GM19328 (cell line): ENCODE measurements at regions not wholly inside any gene's neighbourhood (a gene's known extent, or its start where the extent isn't known, plus 50 kb on each side); places are given as distances from the start of the nearest gene placed in this dataset.
"Not testable (repeated sequence)": the region's sequence is repeated elsewhere in the genome, so short reads cannot be mapped to it uniquely, and the experiment has no call there.

Source experiments
- ATAC-seq: cut with Tn5 transposase; IDR thresholded peaks from one replicate; pipeline ENCODE4 v1.9.1; 2021; ENCODE audit warnings: mild to moderate bottlenecking, moderate library complexity; ENCODE audit not compliant: unreplicated experiment

DNA sequence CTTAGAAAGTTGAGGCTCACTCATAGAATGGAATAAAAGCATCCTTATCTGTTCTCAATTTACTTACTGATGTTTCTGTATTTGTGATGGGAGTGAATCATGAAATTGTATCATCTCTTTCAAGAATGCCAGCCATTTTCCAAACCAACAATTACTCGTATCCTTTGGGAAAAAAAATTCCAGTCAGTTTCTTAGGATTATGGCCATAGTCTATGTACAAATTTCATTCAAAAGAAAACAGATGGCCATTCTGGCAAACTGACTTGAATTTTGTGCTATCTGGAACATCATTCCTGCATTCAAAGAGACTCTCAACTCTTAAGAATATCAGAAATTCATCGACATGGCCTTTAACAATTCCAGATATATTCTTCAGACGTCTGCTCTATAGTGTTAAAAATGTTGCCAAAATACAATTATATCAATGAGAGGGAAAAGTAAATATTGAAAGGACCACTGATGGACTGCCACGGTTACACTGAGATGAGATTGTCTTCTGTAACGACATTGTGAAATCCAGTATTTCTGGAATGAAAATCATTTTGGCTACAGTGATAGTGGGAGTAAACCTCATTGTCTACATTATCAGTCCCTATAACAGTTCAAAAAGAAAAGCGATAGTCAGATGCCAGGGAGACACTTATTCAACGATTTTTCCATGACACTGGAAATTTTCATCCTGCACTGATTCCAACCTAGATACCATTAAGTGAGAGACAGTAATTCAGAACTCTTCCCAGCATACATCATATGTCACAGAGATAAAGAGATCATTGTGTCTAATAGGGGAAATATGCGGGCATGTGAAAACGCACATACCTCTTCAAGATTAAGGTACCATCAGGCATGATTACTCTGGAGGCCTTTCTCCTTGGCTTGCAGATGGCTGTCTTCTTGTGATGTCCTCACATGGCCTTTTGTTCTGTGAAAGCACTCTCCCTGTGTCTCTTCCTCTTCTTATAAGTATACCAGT, 953.8 kb upstream of the ALCAM start:
- no peak for ATAC-seq

DNA sequence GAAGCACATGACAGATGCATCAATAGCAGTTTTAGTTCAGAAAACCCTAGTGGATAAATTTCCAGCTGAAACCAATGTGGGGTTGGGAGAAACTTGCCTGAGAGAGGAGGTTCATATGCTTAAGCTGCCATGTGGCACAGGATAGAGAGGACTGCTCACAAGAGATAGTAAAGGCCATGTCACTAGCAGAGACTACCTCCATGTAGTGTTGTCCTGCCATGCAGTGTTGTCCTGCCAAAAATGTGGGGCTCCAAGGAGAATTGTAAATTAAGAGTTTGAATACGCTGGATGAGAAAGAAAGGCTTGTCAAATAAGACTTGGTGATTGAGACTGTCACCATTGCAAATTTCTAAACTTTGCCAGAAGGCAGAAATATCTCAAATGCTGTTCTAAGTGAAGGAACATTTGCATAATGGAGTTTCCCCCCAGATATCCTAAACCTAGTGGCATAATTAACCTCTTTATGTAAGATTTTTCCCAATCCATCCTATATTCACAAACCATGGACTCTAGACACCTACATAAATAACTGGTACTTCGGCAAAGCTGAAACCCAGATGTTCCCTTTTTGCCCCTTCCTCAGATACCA, 938.3 kb upstream of the ALCAM start:
- no peak for ATAC-seq

DNA sequence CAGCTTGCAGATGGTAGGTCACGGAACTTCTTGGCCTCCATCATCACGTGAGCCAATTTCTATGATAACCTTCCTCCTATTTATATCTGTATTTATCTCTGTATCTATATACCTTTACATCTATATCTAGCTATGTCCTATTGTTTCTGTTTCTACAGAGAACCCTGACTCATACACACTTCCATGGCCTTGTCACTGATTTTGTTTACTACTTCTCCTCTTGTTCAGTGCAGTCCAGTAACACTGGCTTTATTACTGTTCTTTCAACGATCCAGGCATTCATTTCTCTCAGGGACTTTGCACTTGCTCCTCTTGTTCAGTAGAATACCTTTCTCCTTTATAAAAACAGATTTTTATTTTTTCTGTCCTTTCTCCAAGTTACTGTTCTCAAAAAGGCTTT, 937.0 kb upstream of the ALCAM start:
- ATAC-seq, result no peak

DNA sequence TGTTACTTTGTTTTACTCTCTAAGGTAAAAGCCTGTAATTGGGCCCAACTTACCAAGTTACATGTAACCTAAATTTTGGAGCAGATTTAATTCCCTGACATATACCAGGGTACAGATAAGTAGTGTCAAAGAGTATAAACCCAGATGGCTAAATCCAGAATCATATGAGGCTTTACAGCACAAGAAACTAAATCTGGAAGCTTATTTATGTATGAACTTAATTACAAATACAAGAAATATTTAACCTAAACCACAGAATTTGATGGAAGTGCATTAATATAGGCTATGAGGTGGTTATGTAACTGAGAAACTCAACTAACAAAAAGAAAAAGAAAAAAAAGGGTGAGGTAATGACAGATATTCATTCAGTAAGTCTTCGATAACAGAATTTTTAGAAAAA, 930.2 kb upstream of the ALCAM start:
- no peak for ATAC-seq

DNA sequence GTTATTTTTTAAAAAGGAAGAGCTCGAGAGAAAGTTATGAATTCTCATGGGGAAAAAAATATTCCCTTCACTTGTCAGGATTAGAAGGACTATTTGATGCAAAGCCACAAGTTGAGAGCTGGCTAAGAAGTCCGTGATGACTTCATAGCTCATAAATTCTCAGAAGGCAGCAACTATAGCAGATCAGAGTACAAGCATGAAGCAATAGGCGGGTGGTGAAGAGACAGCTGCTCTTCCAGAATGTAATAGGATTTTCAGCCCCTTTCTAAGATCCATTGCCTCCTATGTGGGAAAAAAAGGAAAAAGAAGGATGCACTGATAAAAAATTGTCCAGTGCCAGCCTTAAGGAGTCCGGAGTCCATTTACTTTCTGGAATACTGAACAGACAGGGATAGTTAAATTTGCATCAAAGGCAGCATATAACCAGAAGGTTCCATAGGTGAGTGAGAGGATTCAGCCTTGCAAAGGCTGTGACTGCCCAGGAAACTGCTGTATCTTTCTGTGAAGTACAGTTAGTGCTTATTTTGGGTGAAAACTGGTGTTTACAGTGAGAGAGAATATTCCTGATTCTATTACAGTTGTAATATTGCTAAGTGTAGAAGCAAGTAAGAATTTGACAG, 929.5 kb upstream of the ALCAM start:
- ATAC-seq, result no peak

DNA sequence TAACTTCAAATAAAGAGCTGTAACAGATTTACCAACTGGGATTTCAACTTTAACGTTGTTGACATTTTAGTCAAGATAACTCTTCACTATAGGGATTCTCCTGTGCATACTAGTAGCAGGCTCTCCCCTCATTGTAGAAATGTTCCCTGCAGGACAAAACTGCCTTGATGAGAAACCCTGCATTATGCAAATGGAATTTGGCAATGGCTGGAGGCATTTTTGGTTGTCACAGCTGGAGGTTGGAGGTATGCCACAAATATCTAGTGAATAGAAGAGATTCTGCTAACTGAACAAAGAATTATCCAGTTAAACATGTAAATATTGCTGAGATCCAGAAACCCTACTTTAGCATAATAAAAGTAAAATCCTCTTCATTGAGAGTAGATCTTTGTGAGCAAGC, 928.8 kb upstream of the ALCAM start:
- ATAC-seq, result no peak

DNA sequence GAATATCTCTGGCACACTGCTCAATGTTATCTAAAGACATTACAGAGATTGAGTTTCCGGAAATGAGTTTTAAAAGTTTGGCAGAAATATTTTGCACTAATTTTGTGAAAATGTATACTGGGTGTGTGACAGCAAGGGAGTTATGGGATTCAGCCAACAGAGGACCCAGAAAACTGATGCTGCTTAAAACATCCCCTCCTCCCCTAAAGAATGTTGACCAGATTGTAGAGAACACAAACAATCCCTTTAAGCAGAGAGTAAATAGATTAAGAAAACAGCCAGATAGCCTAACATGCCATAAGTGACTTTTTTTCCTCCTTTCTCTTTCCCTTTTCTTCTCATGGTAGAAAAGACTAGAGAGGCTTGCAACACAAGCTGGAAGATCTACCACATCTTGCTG, 928.0 kb upstream of the ALCAM start:
- ATAC-seq, result no peak

DNA sequence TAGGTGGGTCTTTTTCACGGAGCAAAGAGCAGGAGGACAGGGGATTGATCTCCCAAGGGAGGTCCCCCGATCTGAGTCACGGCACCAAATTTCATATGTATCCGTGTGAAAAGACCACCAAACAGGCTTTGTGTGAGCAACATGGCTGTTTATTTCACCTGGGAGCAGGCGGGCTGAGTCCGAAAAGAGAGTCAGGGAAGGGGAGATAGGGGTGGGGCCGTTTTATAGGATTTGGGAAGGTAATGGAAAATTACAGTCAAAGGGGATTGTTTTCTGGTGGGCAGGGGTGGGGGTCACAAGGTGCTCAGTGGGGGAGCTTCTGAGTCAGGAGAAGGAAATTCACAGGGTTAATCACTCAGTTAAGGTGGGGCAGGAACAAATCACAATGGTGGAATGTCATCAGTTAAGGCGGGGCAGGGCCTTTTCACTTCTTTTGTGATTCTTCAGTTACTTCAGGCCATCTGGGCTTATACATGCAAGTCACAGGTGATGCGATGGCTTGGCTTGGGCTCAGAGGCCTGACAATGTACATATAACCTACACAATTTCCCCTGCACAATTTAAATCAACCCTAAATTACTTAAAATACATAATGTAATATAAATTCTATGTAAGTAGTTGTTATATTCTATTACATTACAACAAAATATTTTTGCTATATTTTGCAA, 921.3 kb upstream of the ALCAM start:
- ATAC-seq, result not testable (repeated sequence)

DNA sequence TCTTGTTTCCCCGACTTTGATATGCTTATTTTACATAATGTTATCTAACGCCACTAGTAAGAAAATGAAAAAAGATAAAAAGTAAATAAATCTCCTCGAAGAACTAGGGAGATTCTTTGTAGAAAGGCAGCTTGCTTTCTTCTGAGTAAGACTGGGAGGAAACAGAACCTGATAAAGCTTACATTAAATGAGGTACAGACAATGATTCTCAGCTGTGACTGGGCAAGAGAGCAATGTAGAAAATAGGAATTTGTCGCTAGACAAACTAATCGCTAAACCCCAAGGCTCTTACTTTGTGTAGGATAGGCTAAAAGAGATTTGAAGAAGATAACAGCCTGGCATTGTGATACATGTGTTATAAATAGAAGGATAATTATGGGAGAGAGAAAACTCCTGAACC, 919.0 kb upstream of the ALCAM start:
- ATAC-seq, result no peak

DNA sequence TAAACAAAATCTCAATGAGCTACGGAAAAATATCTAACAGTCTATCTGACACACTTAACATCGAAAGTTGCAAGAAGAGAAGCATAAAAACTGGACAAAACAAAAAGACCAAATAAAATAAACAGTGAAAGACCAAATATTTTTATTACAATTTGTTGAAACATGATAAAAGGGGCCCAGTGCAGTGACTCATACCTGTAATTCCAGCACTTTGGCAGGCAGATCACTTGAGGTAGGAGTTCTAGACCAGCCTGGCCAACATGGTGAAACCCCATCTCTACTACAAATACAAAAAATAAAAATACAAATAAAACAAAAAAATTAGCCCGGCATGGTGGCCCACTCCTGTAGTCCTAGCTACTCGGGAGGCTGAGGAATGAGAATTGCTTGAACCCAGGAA, 914.0 kb upstream of the ALCAM start:
- no peak for ATAC-seq

DNA sequence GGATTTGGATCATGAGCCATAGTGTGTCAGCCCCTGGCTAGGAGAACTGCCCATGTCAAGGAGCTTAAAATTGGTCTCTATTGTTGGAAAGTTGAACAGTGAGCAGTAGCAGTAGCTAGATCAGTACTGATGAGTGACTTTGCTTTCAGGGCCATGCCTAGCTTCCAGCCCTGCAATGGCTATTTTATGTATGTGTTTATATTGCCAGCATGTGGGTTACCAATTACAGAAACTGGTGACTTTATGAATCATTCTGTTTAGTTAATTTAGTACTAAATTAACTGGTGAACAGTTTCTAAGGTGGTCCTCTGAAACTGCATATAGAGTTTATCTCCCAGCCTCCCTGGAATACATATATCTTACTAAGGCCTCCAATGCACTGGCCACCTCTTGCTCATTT, 908.1 kb upstream of the ALCAM start:
- ATAC-seq, result no peak

DNA sequence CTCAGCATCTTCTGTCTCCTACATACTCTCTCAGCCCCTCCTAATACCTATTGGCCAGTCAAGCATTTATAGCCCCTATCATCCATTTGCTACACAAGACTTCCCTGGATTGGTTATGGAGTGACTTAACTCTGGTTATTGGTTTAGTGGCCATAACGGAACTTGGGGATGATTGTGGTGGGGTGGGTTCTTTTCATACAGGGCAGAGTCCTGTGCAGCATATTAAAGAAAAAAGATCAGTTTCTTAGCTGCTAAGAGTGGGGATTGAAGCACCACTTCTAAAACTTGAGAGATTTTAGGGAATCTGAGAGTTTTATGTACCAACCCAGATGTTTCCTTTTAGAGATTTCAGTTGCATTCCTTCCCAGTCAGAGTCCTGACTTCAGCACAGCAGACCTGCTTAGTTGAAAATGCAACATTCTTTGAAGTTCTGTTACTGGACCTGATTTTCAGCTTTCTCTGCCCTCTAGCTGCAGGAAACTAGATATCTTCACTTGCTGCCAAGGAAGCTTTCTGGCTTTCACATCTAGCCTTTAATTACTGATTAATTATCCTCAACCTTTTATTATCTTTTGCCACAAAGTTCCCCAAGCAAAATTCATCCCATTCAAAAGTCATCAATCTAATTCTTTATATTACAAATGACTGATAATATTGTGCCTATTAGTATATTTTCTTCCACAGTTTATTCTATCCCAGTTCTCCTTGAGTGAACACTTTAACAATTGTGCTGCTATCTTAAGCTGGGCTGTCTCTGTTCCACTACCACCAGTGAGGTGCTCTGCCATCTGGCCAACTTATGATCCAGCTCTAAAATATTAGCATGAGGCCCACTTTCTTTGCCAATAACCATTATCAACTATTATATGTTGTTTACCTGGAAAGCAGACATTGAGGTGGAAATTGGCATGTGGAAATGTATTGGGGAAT, 906.0 kb upstream of the ALCAM start:
- ATAC-seq, result no peak

DNA sequence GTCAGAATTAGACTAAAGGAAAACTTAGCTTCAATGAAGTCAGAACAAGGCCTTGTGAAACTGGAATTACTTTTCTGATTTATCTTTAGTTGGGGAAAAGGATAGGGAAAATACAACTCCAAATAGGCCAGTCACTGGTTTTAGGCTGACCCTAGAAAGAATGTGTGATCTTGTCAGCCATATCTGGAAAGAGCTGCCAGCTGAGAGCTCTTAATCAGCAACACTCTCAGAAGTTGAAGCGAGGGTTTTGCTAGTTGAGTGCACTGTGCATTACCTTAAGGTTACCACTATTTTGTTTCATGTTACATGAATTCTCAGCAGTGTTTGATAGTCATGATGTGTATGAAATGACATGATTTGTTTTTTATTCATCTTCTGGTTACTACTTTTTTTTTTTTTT, 905.3 kb upstream of the ALCAM start:
- no peak for ATAC-seq

DNA sequence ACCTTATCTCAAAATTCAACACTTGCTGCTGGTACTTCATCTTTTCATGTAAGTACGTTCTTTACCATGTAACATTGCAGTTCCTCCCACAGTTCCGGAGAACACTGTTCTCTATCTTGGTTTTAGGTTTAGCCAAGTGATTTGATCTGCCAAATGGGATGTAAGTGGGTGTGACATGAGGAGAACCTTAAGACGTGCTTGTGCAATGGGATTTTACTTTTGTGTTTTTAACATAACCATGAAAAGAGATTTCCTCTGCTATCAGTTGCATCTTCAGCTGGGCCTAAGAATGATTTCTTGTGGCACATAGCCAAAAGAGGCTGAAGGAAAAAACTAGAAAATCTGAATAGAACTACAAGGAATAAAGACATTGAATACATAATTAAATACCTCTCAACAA, 894.5 kb upstream of the ALCAM start:
- no peak for ATAC-seq

DNA sequence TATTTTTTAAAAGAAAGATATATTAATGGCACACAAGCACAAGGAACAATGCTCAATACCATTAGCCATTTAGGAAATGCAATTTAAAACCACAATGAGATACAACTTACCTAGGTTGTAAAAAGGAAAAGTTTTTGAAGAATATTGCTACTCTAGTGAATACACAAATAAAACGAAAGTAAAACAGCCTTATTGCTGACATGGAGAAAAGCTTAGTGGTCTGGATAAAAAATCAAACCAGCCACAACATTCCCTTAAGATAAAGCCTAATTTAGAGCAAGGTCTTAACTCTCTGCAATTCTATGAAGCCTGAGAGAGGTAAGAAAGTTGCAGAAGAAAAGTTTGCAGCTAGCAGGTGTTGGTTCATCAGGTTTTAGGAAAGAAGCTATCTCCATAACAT, 892.7 kb upstream of the ALCAM start:
- no peak for ATAC-seq

DNA sequence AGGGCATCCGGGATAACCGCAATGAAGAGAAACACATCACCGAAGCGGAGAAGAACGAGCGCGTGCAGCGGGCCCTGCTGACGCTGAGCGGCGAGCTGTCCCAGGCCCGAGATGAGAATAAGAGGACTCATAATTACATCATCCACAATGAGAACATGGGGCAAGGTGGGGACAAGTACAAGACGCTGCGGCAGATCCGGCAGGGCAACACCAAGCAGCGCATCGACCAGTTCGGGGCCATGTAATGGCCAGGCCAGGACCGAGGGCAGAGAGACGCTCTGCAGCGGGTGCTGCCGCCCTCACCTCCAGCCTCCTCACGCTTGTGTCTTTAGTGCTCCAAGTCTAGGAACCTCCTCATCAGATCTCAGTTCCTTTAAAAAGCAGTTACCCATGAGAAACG, 863.7 kb upstream of the ALCAM start:
- ATAC-seq, result no peak

DNA sequence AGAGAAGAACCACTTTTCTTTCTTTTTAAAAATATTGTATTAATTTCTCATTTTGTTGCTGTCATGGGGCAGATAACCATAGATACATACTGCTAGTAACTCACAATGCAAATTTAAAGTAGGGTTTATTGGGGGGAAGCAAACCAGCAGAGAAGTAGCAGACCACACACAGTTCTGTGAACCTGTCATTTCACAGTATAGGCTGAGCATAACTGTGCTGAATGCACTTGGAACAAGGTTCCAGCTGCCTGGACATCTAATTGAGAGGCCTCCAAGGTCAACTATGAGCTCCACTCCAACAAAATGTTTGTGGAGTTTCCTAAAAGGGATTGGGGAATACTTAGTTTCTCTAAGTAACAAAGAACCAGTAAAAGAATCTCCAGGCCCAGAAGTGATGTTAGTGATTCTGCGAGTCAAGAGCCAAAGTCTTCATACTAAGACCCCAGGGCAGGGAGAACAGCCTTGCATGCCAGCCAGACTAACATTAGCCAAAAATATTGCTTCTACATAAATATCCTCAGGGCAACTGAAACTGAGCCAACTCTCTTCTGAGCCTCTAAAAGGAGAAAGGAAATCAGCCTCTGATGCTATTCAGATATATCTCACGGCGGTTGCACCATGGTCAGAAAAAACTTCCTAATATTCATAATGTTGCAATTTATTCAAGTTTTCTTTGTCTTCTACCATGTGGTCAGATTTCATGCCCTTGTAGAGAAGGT, 856.4 kb upstream of the ALCAM start:
- no peak for ATAC-seq

DNA sequence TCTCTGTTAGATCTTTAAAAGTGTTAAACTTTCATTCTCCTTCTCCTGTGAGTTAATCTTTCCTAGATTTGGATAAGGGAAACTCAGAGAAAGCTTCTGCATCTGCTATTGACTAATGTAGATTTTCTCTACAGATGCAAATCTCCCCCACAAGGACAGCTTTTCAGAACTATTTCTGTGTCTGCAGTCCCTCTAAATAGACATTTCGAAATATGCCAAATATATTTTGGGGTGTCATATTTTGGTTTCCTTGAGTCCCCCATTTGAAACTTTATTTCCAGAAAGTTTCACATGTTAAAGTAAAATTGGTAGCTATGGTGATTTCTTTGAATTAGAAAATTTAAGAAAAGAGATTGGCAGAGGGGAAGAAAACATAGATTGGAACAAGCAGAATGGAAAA, 852.3 kb upstream of the ALCAM start:
- ATAC-seq, result no peak

DNA sequence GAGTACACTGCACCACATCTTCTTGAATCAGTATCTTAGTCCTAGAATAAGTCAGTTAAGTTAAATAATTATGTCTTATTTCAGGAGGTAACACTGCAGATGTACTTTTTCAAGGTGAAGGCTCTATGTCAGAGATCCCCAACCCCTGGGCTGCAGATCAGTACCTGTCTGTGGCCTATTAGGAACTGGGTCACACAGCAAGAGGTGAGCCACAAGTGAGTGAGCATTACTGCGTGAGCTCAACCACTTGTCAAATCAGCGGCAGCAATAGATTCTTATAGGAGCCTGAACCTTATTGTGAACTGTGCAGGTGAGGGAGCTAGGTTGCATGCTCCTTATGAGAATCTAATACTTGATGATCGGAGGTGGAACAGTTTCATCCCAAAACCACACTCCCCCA, 851.9 kb upstream of the ALCAM start:
- no peak for ATAC-seq

DNA sequence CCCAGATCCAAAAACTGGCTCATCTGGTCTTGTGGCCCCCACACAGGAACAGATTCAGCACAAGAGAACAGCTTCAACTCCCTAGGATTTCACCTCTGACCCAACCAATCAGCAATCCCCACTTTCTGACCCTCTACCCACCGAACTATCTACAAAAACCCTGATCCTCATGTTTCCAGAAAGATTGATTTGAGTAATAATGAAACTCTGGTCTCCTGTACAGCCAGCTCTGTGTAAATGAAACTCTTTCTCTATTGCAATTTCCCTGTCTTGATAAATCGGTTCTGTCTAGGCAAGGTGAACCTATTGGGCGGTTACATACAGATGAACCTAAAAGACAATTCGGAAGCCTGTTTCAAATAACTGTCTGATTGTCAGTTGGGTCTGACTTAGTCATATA, 847.6 kb upstream of the ALCAM start:
- ATAC-seq, result no peak
